ENCODE measurements at regions not wholly inside any gene's neighbourhood (a gene's known extent, or its start where the extent isn't known, plus 50 kb on each side); places are given as distances from the start of the nearest gene placed in this dataset.

DNA sequence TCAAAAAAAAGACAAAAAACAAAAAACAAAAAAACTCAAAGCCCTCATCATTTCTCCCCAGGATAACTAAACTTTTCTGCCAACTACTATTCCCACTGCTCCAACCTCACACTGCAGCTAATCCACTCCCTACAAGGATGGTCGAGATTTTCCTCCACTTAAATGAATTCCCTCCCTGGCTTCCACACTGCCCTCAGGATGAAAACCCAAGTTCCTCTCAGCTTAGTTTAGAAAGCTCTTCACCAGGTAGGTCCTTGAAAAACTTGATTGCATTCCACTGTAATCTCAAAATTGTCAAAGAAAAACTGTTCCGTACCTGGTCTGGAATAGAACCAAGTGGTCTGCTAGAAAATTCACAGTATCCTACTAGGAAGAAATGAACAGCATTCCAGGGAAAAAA is 294.3 kb upstream of the KLF14 start:
- ATAC-seq = no peak
- Histone ChIP-seq H3K4me2 (ENCODE audit: low read length) (no peak overlapping the region), H4K20me1 (ENCODE audit: insufficient read depth) (no peaks in the 10 kb centered on the region), H3K36me3 (ENCODE audit: control insufficient read depth in 1 of 2, insufficient read depth in 2 of 2, low read length in 2 of 2) (0 out of 4 replicates have a peak, but pooled peaks cover 0 to 6% of the 10 kb centered on the region in 2 experiments), H3K4me1 (ENCODE audit: control insufficient read depth in 1 of 2, insufficient read depth in 2 of 2, low read length in 2 of 2) (peaks cover 43 to 45% of the 10 kb centered on the region in 2 experiments), H3K9me3 (ENCODE audit: control insufficient read depth in 1 of 2, insufficient read depth in 1 of 2, low read depth in 1 of 2, low read length in 2 of 2) (no peaks in the 10 kb centered on the region), H2AFZ (ENCODE audit: low read depth, low read length, poor library complexity, severe bottlenecking) (no peak overlapping the region), H3K9ac (ENCODE audit: low read length) (no peak overlapping the region), H3K27ac (ENCODE audit: low read depth, low read length) (peak overlapping the region; percentile 57), H3K4me3 (replicated peaks in 1 of 2; ENCODE audit: low read depth in 1 of 2, low read length in 2 of 2) (no peak overlapping the region), H3K79me2 (ENCODE audit: insufficient read depth, low read length) (peaks cover 17% of the 10 kb centered on the region), H3K9me2 (ENCODE audit: insufficient read depth) (no peaks in the 10 kb centered on the region), H3K27me3 (ENCODE audit: insufficient read depth, low read length) (no peaks in the 10 kb centered on the region)
- no peak for DNase-seq (ENCODE audit: low read depth, low spot score)
- POLR2A ChIA-PET = interaction anchor here (0.7 kb wide), 1 partner anchor 8 kb away, joined by 4 read pairs; no protein-coding TSS in a partner anchor
- intact Hi-C loops (cut with micrococcal nuclease) = no loop called here
- CTCF ChIA-PET = interaction anchor here (1.1 kb wide), 1 partner anchor 12 kb away, joined by 3 read pairs; no protein-coding TSS in a partner anchor
- no TSS peak for BruUV-seq (replicated peaks)
- no peak for TF ChIP-seq POLR2AphosphoS5 (IDR thresholded peaks at IDR 0.05; ENCODE audit: low read depth, low read length)
- TF ChIP-seq, protein P1, sequence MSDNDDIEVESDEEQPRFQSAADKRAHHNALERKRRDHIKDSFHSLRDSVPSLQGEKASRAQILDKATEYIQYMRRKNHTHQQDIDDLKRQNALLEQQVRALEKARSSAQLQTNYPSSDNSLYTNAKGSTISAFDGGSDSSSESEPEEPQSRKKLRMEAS (IDR thresholded peaks at IDR 0.05) = no peak
- TF ChIP-seq RAD21 (IDR thresholded peaks at IDR 0.05; ENCODE audit: low read depth) = no peak
- TF ChIP-seq, protein P2, sequence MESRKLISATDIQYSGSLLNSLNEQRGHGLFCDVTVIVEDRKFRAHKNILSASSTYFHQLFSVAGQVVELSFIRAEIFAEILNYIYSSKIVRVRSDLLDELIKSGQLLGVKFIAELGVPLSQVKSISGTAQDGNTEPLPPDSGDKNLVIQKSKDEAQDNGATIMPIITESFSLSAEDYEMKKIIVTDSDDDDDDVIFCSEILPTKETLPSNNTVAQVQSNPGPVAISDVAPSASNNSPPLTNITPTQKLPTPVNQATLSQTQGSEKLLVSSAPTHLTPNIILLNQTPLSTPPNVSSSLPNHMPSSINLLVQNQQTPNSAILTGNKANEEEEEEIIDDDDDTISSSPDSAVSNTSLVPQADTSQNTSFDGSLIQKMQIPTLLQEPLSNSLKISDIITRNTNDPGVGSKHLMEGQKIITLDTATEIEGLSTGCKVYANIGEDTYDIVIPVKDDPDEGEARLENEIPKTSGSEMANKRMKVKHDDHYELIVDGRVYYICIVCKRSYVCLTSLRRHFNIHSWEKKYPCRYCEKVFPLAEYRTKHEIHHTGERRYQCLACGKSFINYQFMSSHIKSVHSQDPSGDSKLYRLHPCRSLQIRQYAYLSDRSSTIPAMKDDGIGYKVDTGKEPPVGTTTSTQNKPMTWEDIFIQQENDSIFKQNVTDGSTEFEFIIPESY (IDR thresholded peaks at IDR 0.05; ENCODE audit: extremely low read depth, insufficient replicate concordance, low read length) = no peak
- TF ChIP-seq SRF (IDR thresholded peaks at IDR 0.05; ENCODE audit: low read depth) = no peak
- no peak for TF ChIP-seq POLR2A (IDR thresholded peaks at IDR 0.05; ENCODE audit: borderline replicate concordance, extremely low read depth, insufficient read depth, insufficient read length)
- RAD21 ChIA-PET (ENCODE audit: low non-redundant PET in 1 of 2, low total read pairs in 2 of 2, uncharacterized antibody in 2 of 2, unreplicated experiment in 2 of 2) = no interaction called here

DNA sequence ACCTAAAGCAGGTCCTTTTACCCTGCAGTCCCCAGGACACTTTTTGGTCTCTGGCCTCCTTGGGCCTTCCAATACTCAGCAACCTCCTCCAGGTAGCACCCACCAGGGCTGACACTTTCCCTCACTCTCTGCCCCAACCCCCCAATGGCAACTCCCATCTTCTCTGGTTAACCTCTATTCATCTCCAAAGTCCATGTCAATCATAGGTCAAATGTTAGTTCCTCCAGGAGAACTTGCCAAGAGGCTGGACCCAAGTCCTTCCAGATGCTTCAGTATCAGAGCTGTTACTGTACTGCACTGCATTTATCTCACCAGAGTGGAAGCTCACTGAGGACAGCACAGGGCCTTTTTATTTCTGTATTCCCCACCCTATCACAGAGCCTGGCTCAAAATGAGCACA is 295.0 kb upstream of the KLF14 start:
- ATAC-seq (no peak), DNase-seq (ENCODE audit: low read depth, low spot score) (no peak)
- Histone ChIP-seq H3K9me2 (ENCODE audit: insufficient read depth) (no peaks in the 10 kb centered on the region), H4K20me1 (ENCODE audit: insufficient read depth) (no peaks in the 10 kb centered on the region), H3K79me2 (ENCODE audit: insufficient read depth, low read length) (peaks cover 17% of the 10 kb centered on the region), H3K27ac (ENCODE audit: low read depth, low read length) (peak overlapping the region; percentile 57; the same call in 1 of the 2 replicates), H3K27me3 (ENCODE audit: insufficient read depth, low read length) (no peaks in the 10 kb centered on the region), H3K4me2 (ENCODE audit: low read length) (no peak overlapping the region), H3K4me1 (ENCODE audit: control insufficient read depth in 1 of 2, insufficient read depth in 2 of 2, low read length in 2 of 2) (peaks cover 43 to 45% of the 10 kb centered on the region in 2 experiments), H2AFZ (ENCODE audit: low read depth, low read length, poor library complexity, severe bottlenecking) (no peak overlapping the region), H3K4me3 (replicated peaks in 1 of 2; ENCODE audit: low read depth in 1 of 2, low read length in 2 of 2) (no peak overlapping the region), H3K9ac (ENCODE audit: low read length) (no peak overlapping the region), H3K9me3 (ENCODE audit: control insufficient read depth in 1 of 2, insufficient read depth in 1 of 2, low read depth in 1 of 2, low read length in 2 of 2) (no peaks in the 10 kb centered on the region), H3K36me3 (ENCODE audit: control insufficient read depth in 1 of 2, insufficient read depth in 2 of 2, low read length in 2 of 2) (0 out of 4 replicates have a peak, but pooled peaks cover 0 to 2% of the 10 kb centered on the region in 2 experiments)
- ChIA-PET RAD21 (ENCODE audit: low non-redundant PET in 1 of 2, low total read pairs in 2 of 2, uncharacterized antibody in 2 of 2, unreplicated experiment in 2 of 2) (no interaction called here), CTCF (interaction anchor here (1.1 kb wide), 1 partner anchor 11 kb away, joined by 3 read pairs; no protein-coding TSS in a partner anchor), POLR2A (interaction anchor here (0.7 kb wide), 1 partner anchor 9 kb away, joined by 4 read pairs; no protein-coding TSS in a partner anchor)
- no TSS peak for BruUV-seq (replicated peaks)
- intact Hi-C loops (cut with micrococcal nuclease) = no loop called here
- no peak for TF ChIP-seq SIN3A (IDR thresholded peaks at IDR 0.05; ENCODE audit: low read depth)
